NCI-H1417 (cell line): ENCODE measurements at regions not wholly inside any gene's neighbourhood (a gene's known extent, or its start where the extent isn't known, plus 50 kb on each side); places are given as distances from the start of the nearest gene placed in this dataset.
A peak's percentile ranks its signal among the peaks of the same experiment; 100 is the strongest.
"Not testable (repeated sequence)": the region's sequence is repeated elsewhere in the genome, so short reads cannot be mapped to it uniquely, and the experiment has no call there.

Source experiments
- DNase-seq, 3 experiments: peaks; one replicate each; lab custom pipeline; 2025; lab: John Stamatoyannopoulos, UW

DNA sequence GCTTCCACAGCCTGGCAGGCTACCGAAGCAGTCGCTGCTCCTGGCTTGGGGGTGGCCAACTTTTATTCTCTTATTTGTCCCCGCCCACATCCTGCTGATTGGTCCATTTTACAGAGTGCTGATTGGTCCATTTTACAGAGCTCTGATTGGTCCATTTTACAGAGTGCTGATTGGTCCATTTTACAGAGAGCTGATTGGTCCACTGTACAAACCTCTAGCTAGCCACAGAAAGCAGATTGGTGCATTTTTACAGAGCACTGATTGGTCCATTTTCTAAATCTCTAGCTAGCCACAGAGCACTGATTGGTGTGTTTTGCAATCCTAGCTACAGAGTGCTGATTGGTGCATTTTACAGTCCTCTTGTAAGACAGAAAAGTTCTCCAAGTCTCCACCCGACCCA is 187.9 kb upstream of the TOM1L1 start:
- not testable (repeated sequence) for DNase-seq

DNA sequence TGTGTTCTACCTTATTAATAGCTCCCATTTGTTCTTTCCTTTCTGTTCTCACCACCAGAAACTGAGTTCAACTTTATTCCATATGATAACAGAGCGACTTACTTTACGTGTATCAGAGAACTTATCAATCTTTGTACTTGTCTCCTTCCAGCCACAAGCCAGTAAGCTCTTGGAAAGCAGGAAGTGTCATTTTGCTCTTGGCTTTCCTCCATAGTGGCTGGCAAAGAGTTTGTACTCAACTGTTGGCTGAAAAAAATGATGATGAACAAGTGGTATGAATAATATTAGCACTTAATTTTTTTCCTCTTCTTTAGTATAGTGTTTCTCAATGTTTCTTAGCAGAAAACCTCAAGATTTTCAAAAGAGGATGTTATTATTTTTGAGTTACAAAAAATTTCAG is 182.4 kb upstream of the TOM1L1 start:
- DNase-seq: no peak

DNA sequence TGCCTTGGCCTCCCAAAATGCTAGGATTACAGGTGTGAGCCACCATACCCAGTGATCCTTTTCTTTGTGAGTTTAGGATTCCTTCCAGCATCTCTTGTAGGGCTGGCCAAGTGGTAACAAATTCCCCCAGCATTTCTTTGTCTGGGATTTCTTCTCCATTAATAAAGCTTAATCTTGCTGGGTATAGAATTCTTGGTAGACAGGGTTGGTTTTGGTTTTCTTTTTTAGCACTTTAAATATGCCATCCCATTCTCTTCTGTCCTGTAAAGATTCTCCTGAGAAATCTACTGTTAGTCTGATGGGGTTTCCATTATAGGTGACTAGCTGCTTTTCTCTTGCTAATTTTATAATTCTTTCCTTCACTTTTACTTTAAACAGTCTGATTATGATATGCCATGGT is 173.0 kb upstream of the TOM1L1 start:
- DNase-seq: no peak

DNA sequence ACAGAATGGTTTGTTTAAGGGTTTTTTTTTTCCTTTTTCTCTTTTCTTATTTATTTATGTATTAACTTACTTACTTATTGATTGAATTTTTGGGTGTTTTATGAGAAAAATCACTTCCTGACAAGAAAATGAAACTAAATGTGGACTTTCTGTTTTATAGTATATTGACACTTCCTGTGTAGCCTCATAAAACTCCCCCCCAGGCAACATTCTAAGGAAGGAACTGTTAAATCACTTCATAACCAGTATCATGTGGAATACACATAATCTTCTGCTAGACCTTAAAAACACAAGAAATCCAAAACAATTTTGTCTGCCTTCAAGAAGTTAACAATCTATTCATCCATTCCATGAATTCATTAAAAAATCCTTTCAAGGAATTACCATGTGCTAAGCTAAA is 164.1 kb upstream of the TOM1L1 start:
- no peak for DNase-seq

DNA sequence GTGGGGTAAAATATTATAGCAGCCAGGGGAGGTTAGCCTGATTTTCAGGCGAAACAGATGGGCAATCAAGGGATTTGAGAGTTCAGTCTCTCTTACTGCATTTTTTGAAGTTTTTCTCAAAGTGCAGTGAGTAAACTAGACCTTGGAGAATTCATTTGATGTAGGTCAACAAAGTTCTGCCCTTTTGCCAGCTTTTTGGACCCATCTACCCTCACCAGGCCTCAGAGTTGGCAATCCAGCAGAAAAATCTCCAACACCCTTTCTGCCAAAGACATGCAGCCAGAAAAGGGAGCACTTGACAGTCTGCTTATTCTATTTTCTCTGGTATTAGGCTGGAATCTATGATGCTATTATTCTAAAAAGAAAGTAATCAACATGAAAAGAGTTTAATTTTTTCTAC is 162.2 kb upstream of the TOM1L1 start:
- DNase-seq: no peak

DNA sequence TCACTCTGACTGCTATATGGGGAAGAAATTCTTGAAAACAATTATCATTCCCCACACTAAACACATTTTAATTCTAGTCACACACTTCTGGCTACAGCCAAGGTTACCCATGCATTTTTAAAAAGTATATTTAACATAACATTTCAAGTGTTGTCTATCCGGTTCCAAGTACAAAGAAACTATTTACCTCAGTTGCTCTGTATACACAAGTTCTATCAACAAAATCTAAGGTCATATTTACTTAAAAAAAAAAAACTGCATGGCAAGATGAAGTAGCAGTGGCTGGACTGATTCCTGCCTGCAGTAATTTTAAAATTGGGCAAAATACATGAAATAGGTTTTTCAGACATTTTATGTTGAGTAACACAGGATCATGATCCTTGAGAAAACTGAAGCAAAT is 155.9 kb upstream of the TOM1L1 start:
- DNase-seq: no peak

DNA sequence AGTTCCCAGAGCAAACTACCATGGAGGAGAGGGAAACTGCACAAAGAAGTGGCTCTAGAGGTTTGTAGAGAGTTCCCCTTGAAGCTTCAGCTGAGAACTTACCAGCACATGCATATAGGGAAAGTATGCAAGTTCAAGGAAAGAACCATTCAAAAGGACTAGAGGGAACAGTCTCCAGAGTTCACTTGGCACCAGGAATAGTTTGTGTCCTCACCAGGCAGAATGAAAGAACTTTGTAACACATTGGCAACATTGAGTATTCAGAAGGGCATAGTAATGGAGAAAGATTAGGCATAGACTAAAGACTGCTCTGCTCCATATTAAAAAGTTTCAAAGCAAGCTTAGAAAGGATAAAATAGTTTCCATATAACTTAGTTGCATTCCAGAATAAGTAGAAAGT is 155.4 kb upstream of the TOM1L1 start:
- DNase-seq: no peak

DNA sequence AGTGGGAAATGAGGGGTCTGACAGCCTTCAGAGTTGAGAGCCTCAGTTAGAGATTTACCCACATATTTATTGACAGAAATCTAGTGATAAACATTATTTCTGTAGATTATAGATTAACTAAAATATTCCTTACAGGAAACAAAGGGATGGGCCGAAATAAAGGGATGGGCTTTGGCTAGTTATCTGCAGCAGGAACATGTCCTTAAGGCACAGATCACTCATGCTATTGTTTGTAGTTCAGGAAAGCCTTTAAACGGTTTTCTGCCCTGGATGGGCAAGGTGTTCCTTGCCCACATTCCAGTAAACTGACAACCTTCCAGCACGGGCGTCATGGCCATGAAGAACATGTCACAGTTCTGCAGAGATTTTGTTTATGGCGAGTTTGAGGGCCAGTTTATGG is 154.8 kb upstream of the TOM1L1 start:
- no peak for DNase-seq

DNA sequence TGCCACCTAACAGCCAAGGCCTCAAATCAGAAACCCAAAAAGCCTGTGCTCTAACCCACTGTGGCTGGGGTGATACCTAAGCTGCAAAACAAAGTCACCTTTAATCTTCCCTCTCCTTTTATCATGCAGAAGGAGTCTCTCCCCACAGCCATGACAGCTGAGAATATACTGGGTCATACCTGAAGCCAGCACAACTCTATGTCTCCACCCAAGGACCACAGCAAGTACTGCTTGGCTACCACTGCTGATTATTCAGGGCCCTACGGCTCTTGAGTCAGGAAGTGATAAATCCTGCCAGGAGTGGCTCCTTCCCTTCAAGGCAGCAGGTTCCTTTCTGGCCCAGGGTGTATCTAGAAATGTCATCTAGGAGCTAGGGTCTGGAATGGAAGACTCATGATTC is 151.5 kb upstream of the TOM1L1 start:
- peak in 1 of 3 experiments; percentile 2 for DNase-seq

DNA sequence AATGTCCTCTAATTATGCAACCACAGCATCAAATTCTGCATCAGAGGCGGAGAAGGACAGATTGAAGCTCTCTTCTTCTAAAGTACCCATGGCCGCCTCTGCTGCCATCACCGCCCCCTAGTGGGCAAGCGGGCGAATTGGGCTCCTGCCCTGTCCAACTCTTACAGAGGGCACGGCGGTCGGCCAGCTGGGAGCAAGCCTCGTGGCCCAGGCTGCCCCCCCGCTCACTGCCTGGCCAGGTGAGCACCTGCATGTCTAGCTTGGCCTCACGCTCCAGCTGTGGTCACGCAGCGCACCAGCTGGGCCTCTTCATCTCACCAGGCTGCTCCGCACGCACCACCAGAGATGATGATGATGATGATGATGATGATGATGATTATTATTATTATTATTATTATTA is 146.1 kb upstream of the TOM1L1 start:
- no peak for DNase-seq

DNA sequence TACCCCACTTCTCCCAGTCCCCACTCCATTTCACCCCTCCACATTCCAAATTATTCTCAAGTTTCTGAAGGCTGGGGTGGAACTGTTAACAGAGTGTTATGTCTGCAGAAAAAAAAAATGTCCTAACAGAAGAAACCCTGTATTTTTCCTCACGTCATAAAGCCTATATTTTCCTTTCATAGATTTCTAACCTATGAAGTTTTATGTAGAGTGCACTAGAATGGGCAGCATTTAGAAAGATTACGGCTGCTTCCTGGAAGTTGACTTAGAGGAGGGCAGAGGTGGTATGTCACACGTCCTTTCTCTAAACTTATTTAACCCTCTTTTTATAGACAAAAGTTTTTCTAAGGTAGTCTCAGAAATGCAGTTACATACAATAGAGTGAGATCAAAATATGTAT is 139.8 kb upstream of the TOM1L1 start:
- no peak for DNase-seq

DNA sequence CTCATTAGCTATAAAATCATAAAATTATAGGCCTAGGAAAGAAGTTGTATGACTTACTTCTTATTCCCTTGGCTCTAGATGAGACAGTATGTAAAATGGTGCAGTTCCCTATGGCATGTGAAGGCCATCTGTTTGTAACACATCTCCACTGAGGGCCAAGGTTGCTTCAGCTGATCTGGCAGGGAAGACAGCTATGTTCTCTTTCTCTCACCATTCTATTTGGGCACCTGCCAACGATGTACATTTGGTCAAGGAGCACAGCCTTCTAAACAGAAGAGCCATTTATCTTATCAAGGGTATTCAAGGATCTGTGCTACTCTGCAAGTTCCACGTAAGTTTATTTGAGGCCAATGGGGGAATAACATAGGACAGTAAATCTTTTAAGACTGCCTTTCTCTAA is 129.8 kb upstream of the TOM1L1 start:
- DNase-seq: no peak

DNA sequence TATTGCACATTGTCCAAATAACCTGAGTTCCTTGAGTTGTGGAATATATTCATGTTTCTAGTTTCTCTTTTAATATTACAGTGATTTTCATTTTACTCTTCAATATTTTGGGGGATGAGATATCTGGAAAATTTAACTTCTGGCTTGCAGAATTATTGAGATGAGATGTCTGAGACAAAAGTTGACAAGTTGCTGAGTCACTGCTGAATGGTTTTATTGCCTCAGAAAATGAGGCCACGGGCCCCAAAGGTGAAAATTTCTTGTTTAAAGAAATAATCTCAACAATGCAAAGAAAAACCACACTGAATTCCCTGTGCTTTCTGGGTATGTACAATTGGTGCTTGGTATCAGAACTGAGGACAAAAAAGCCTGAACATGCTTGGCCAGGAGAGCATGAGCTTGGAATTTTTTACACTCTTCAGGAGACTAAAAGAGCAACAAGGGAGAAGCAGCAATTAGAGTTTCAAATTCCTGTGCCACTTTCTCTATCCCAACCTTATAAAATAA is 129.2 kb upstream of the TOM1L1 start:
- DNase-seq: no peak

DNA sequence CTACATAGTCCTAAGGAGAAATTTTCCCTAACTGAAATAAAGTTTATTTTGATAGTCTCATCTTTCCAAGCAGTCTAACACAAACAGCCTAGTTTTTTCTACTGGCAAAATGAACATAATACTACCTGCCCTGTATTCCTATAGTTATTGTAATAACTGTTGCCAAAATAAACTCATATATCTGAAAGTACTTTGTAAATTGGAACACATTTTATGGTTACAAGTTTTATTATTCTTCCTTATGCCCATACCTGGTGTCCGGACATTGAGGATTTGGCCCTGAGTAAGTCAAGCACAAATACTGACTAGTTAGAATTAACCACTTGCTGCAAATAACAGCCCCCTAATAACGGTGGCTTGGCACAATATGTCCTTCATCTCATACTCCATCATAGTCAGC is 120.4 kb upstream of the TOM1L1 start:
- DNase-seq: no peak

DNA sequence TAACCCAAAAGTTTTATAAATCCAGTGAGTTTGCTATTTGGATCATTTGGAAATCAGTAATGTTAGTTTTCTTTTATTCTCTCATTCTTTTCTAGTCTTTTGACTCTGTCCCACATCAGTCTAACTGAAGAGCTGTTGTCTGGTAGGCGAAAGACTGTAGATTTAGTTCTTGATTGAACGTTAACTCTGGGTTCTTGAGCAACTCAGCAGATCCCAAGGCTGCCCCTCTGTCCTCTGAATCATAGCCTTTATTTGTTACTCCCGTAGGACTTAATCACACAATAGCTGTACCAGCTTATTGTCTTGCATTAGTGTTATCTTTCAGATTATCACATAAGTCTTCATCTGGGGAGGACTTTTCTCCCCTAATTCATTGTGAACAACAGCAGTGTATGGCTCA is 119.3 kb upstream of the TOM1L1 start:
- DNase-seq: no peak

DNA sequence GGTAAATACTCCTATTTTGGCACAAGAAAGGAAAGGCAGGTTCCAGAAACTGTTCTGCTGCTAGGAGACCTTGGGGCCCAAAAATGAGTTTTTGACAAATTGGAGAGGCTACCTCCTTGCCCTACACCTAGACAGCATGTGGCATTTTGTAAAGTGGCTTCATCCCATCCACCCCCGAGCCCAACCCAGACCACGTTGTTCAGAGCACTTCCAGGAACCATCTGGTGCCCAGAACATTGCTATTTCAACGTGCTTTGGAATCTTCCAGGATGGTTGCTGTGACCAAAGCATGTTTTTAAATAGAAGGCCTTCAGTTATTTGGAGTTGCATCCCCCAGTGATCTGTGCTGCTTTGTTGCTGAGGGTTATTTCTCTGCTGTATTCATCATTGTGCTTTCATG is 116.3 kb upstream of the TOM1L1 start:
- no peak for DNase-seq

DNA sequence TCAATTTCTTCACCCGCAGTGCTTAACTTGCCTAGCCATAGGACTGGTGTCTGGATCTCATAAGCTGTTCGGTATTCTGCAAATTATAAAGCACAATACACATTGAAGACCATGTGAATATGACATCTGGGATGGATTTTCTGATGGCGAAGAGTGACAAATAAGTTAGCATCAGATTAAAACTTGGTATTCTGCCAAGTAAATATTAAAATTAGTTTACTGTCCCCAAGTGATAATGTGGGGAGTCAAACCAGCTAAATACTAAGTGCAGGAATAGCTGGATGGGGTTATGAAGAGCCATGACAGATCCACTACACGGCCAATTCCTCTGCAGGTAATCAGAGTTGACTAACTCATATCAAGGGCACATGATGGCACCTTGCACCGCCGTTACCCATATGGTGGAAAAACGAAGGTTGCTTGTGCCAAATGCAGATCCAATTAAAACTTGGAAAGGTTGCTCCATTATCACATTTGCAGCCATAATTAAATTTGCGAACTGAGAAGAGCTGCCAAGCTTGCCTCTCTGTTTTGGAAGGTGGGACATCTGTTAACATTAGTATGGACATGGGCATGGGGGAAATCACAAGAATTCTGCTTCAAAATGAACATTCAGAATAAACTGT is 114.9 kb upstream of the TOM1L1 start:
- no peak for DNase-seq

DNA sequence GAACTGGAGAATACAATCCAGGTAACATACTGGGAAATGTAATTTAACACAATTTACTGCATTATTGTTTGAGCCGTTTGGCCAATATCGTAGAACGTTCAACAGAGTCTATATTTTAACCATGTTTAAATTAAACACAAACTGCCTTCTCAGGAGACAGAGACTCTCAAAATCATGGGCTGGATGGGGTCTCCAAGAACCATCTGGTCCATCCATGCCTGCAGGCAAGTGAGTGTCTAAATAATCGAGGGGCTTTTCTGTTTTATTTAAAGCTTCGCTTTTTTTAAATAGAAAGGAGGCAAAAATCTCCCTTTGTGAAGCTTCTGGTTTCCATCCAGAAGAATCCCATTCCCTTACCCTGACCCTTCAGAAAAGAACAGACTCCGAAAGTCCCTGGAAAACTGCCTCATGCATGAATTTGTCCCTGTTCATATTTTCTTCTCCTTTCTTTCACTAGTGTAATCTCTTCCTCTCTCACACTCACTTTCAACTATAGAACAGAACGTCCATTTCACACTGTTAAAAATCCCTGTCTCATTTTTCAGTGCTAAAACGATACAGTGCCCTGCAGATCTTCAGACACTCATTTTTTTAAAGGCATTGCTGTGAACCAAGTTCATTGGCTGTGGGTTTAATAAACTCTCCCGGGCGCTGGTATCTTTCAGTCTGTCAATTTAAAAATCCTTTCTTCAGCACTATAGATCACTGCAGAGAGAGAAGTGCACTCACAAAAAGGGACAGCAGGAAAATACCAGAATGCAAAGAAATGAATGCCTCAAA is 111.4 kb upstream of the TOM1L1 start:
- no peak for DNase-seq

DNA sequence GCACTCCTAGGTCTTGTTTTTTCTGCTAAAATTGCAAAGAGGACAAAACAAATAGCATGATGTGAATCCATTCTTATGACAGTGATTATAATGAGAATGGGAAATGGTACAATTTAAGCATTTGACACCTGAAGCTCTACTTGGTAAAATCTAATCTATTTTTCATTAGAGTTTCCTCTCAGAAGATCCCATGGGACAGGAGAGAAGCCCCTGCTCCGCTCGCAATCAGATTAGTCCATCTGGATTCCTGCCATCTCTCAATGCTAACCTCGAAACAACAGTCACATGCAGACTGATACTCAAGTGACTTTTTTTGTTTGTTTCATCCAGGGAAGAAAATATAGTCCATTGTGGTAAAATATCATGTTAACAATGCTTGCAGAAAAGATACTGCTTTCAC is 107.4 kb upstream of the TOM1L1 start:
- no peak for DNase-seq

DNA sequence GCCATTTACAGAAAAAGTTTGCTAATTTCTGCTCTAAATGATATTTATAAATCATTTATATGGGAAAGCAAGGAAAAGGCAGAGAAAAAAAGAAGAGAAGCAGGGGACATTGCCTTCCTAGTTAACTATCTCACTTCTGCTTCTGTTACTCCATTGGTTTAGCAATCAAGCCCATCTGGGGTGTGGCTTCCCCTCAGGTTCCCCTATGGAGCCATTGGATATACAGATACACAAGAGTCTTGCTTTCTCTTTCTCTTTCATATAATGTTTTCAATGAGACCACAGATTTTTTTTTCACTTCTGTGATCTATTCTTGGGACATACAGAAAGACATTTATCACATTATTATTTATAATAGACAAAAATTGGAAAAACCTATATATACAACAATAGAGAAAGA is 105.6 kb upstream of the TOM1L1 start:
- DNase-seq: no peak

DNA sequence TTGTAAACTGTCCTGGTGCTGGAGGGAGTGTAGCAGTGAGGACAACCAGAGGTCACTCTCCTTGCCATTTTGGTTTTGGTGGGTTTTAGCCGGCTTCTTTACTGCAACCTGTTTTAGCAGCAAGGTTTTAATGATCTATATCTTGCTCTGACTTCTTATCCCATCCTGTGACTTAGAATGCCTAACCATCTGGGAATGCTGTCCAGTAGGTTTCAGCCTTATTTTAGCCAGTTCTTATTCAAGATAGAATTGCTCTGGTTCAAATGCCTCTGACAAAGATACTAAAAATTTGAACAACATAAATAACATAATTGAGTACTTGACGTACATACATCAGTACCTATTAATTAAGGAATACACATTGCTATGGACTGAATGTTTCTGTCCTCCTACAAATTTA is 93.3 kb upstream of the TOM1L1 start:
- DNase-seq: no peak

DNA sequence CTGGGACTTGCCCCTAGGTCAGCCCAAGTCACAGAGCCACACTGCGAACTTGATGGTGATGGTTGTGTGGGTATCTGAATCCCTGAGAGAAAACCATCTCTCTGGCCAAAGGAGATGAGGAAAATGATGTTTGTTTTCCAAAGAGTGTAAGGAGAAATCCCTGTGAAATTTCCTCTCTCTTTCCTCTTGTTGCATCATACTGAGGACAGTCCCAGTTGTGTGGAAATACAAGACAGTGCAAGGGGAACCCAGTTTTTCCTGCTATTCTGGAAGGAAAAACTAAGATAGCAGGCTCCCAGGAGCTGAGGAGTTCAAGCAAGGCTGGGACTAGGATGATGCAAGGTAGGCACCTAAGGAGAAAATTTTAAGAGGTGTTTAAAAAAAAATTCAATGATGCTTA is 86.8 kb upstream of the TOM1L1 start:
- DNase-seq: no peak

DNA sequence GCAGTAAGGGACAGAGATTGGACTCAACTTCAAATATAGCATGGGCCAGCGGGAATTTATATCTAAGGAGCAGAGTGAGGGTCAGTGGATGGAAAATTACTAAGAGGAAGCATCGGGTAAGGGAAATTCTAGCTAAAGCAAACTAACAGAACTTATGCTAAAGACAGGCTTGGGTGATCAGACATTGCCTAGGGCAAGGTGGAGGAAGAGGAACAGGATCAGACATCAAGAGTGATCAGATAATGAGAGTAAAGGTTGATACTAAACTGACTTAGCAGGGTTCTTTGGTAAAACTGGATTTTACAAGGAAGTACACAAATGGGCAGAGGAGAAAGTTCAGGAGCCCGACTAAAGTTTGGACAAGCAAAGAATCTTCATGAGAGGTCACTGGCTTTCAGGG is 86.3 kb upstream of the TOM1L1 start:
- no peak for DNase-seq

DNA sequence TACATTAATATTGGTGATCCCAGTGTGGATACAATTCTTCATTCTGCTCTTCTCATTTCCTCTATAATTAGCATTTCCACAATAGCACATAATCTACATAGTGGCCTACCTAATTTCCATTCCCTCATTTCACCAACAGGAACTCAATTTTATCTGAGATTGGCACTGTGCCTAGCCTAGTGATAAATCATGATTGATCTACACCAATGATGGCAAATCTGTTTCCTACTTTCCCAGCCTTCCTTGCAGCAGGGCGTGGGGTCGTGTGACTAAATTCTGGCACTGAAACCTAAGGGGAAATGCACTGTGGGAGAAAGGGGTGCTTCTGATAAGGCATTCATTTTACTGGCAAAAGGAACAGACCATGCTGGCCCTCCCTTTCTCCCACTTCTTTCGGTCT is 66.6 kb upstream of the TOM1L1 start:
- DNase-seq: no peak
